GM12875 (cell line): ENCODE measurements at regions not wholly inside any gene's neighbourhood (a gene's known extent, or its start where the extent isn't known, plus 50 kb on each side); places are given as distances from the start of the nearest gene placed in this dataset.
"Not testable (repeated sequence)": the region's sequence is repeated elsewhere in the genome, so short reads cannot be mapped to it uniquely, and the experiment has no call there.

Experiments used
- H3K4me3 ChIP-seq: one replicate; pipeline ENCODE4 v1.5.1; 2011; ENCODE audit warnings: low read depth, low read length, control low read depth
- TF ChIP-seq, protein P1 (sequence below): IDR thresholded peaks from 2 replicates; pipeline ENCODE4 v1.5.1; 2011; ENCODE audit warnings: low read depth, mild to moderate bottlenecking, control low read depth, inconsistent platforms, low read length, moderate library complexity, borderline replicate concordance; ENCODE audit not compliant: insufficient read depth

- H3K4me3 ChIP-seq = no peak overlapping the region
- TF ChIP-seq, protein P1, sequence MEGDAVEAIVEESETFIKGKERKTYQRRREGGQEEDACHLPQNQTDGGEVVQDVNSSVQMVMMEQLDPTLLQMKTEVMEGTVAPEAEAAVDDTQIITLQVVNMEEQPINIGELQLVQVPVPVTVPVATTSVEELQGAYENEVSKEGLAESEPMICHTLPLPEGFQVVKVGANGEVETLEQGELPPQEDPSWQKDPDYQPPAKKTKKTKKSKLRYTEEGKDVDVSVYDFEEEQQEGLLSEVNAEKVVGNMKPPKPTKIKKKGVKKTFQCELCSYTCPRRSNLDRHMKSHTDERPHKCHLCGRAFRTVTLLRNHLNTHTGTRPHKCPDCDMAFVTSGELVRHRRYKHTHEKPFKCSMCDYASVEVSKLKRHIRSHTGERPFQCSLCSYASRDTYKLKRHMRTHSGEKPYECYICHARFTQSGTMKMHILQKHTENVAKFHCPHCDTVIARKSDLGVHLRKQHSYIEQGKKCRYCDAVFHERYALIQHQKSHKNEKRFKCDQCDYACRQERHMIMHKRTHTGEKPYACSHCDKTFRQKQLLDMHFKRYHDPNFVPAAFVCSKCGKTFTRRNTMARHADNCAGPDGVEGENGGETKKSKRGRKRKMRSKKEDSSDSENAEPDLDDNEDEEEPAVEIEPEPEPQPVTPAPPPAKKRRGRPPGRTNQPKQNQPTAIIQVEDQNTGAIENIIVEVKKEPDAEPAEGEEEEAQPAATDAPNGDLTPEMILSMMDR = no peak
These were observed 245.7 kb downstream of the SP3 start for GRCh38 chr2:173719471-173719870.

DNA sequence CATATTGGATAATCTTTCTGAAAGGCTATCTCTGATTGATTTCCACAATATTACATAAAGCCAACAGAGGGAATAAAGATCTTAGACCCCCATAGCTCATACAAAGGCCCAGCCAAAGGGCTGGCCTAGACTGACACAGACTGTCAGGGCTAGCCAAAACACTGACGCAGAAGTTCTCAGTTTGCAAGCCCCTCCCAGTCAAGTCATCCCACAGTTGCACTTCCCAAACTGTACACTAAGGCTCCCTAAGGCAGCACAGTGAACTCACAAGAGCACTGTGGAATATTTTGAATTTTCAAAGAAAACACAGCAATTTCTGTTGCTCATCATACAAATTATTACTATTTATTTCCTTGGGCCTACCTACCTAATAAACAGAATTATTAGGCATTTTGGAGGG lies 244.9 kb downstream of the SP3 start:
- H3K4me3 ChIP-seq = no peak overlapping the region
- TF ChIP-seq, protein P1 = no peak

DNA sequence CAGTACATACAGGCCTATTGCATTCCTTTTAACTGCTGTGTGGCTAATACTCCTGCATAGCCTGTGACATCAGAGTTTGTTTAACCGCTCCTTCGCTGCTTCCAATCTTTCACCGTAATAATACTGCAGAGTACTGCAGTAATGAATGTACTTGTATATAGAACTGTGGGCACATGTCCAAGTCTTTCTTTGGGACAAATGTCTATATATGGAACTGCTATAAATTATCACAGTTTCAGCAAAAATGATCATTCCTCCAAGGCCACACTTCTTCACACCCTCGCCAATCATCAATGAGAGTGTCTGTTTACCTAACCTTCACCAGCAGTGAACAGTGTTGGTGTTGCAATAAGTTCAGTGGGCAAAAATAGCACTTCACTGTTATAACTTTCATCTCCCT lies 230.4 kb downstream of the SP3 start:
- TF ChIP-seq, protein P1 = no peak
- H3K4me3 ChIP-seq = no peak overlapping the region

DNA sequence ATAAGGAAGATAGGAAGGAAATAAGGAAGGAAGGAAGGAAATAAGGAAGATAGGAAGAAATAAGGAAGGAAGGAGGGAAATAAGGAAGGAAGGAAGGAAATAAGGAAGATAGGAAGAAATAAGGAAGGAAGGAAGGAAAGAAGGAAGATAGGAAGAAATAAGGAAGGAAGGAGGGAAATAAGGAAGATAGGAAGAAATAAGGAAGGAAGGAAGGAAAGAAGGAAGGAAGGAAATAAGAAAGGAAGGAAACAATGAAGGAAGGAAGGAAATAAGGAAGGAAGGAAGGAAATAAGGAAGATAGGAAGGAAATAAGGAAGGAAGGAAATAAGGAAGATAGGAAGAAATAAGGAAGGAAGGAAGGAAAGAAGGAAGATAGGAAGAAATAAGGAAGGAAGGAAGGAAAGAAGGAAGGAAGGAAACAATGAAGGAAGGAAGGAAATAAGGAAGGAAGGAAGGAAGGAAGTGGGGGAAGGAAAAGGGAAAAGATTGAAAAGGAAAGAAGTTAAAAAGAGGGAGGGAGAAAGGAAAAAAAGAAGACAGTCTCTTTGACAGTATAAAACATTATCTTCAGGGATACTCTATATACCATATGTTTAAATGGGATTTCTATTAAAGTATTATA lies 227.1 kb downstream of the SP3 start:
- not testable (repeated sequence) for H3K4me3 ChIP-seq

- TF ChIP-seq, protein P1 = no peak
- H3K4me3 ChIP-seq = no peak overlapping the region
These were observed 226.2 kb downstream of the SP3 start for GRCh38 chr2:173739006-173739405.

GRCh38 chr2:173740639-173741038 lies 224.5 kb downstream of the SP3 start:
- H3K4me3 ChIP-seq = no peak overlapping the region
- TF ChIP-seq, protein P1 = no peak

- TF ChIP-seq, protein P1 = no peak
- H3K4me3 ChIP-seq = no peak overlapping the region
These were observed 223.4 kb downstream of the SP3 start for GRCh38 chr2:173741759-173742158.

GRCh38 chr2:173747035-173747434 lies 218.1 kb downstream of the SP3 start:
- TF ChIP-seq, protein P1 = no peak
- H3K4me3 ChIP-seq = no peak overlapping the region
